Embryonic facial prominence (tissue), 1 donor: ENCODE measurements at regions not wholly inside any gene's neighbourhood (a gene's known extent, or its start where the extent isn't known, plus 50 kb on each side); places are given as distances from the start of the nearest gene placed in this dataset.

Experiments used
- DNase-seq: peaks from one replicate; pipeline ENCODE4 v3.0.0-alpha.2; 2016; ENCODE audit errors: extremely low spot score

DNA sequence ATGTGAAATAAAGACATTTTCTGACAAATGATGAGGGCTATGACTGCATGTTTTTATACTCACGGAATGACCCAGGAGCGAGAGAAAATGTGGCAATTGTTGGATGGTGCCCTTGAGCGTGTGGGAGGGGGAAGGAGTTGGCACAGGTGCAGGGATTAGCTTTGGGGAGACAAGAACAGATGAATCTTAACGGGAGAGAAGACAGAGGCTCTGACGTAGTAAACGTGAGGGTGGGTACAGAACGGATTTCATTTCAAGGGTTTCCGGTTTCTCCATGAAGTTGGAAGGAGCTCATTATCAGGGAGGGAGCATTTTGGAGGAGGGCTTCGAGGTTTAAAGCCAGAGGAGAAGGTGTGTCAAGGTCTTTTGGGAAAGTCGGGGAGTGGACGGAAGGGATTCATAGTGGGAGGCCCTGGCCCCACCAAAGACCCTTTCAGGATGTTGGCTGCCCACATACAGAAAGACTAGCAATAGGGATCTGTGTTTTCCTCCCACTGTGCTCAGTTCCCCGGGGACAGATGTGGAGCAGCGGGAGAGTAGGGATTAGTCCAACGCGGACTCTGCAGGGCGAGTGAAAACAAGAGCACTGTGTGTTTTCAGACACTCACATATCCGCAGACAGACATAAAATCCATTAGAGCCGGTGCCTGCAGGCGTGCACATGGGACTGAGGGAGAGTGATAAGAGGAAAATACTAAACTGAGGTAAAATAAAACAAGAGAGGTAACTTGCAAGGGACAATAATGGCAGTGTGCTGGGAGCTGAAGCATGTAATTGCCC is 584.1 kb downstream of the AJAP1 start:
- no peak for DNase-seq

DNA sequence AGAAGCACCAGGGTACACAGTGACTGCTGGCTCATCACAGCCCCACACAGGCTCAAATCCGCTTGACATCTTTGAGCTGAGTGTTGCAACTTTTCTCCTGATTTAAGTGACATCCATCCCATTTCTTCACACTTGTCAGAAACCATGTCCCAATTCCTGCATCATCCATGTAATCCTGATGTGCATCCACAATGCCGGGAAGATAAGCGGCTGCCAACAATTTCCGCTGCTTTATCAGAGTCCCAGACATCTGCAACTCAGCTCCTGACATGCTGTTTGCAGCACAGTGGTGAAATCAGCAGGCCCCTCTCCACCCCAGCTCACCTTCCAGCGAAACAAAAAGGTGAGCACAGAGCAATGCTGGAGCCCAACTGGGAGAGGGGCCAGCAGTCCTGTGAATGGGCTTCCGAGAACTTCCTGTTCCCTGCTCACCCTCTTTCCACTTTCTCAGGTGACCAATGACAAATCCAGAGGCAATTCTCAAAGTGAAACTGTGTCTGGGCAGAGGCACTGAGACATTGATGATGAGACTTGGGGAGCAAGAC is 581.0 kb downstream of the AJAP1 start:
- no peak for DNase-seq

DNA sequence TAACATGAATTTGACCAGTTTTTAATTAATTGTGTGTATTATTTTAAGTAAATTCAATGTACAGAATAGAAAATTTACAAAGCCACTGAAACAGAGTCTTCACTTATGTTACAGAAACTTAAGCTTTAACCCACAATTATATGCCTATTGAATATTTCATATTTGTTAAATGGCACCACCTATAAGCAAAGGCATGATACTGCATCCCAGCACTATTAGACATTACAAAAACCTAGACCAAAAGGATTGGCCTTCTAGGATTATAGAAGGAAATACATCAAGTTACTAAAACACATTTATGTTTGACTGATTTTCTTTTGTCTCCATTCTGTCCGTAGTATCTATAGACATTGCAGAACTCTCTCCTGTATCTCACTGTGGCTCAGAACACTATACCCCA is 578.1 kb downstream of the AJAP1 start:
- no peak for DNase-seq

DNA sequence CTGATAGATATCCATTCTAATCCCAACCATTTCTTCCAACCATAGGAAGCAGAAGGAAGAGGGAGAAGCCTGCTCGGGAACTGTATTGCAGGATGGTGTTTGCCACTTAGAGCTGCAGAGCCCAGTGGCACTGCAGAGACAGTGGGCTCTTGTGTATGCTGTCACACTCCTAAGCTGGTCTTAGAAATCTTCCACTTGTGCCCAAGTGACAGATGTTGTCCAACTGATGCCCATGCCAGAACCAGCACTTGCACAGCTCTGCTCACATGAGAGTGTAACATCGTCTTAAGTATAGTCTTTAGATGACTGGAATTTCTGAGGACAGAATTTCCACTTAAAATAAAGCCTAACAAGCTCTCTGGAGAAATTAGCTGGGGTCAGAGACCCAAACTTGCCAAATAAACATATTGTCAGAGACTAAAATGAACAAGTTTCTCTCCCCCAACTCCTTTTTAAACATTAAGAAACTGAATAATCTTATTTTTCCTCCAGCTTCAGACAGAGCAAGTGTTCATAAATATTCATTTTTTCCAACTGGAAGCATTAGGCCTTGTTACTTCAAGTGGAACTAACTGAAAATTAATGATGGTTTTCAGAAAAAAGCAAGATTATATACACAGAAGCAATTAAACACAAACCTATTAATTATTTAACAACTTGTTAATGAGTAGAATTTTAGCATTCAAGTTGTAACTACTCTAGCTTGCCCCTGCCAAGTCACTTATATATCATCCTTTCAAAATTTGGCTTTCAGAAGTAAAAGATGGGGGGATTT is 577.3 kb downstream of the AJAP1 start:
- DNase-seq: no peak

DNA sequence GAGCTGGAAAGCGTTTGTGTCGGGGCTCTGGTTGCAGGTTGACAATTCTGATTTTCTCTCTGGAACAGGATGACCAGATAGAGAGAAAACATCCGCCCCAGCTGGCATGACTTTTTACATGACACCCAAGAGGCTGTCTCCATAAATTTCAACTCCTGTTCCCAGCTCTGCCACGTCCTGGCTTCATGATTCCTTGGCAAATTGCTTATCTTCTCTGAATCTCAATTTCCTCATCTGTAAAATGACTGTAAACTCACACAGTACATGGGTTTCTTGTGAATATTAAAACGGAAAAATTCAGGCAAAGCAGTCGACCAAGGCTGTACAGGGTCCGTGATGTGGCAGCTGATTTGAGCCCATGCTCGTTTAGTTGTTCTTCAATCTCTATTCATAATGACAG is 572.7 kb downstream of the AJAP1 start:
- DNase-seq: no peak

DNA sequence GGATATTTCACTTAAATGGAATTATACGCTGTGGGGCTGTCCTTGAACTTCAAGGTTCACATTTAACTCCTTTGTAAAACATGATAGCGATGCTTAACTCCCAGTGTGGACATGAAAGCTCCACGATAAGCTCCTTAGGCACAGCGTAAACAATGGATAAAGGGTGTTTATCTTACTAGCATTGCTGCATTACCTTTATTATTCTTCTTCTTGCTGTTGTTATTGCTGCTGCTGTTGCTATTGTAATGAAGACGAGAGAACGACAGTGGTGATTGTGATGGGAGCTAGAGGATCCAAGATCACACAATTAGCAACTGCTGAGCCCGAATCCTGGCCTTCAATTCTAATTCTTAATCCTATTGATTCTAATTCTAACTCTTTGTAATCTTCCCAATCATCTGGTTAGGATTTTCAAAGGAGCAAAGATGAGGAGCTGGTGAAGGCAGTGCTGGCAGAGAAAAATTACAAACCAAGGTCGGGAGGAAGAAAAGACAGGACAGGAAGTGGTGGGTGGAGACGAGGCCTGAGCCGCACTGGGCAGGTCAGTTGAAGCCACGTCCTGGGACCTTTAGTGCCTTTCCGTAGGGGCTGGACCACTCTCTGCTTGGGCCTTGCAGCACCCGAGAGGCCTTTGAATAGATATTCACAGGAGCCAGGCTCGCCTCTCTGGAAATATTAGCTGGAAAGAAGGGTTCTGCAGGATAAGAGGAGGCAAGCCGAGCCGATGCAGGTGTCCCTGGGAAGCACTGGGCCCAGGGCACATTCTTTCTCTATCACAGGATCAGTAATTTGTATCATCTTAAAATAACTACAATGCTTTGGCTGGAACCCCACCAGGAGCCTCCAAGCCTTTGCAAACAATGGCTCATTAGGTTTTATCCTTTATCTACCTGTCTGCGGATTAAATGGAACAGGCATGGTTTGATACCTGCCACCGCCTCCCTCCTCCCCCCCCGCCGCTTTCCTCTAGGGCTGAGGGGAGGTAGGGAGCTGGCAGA is 571.6 kb downstream of the AJAP1 start:
- no peak for DNase-seq

DNA sequence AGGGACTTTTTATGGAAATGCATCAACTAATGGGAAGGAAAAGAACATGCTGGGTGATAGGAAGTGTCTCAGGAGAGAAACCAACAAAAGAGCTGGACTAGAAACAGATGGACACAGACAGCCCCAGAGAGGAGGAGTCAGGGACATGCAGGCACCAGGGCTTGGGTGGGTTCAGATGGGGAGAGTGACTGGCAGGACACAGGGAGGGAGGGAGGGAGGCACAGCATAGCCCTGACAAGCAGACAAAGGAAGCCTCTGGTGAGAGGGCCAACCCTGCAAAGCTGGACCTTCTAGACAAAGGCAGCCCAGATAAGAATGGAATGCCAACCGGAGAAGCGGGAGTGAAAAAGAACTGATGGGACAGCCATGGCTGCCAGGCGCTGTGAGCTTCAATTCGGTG is 568.8 kb downstream of the AJAP1 start:
- no peak for DNase-seq

DNA sequence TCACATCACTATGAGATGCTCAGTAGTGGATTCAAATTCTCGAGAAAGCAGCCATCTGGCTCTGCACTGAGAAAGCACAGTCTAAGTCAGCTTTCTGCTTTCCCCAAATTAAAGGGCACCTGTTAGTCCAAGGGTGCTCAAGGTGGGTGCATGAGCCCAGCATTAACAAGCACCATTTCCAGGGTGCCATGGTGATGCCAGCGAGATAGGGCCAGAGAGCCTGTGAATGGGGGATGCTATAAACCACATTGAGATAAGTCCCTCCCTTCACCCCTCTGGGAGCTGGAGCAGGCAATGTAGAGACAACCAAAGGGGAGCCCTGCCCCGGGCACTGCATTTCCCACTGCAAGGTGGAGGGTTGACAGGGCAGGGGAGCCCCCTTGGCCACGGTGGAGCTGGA is 568.2 kb downstream of the AJAP1 start:
- no peak for DNase-seq

DNA sequence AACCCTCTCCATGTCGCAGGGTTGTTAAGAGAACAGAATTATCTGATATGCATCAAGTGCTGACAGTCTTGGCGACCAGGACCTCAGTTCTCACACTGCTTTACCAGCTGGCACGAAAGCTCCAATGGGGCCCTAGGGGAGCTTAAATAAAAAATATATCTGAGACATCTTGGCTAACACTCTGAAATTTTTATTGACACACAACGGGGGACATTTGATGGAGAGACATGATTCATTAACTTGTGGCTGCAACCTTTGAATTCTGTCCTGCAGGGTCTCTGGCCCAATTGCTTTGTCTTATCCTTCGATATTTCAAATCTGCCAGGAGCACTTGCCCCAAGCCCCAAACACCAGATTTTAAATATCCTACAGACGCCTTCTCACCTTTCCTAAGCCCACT is 567.0 kb downstream of the AJAP1 start:
- no peak for DNase-seq

DNA sequence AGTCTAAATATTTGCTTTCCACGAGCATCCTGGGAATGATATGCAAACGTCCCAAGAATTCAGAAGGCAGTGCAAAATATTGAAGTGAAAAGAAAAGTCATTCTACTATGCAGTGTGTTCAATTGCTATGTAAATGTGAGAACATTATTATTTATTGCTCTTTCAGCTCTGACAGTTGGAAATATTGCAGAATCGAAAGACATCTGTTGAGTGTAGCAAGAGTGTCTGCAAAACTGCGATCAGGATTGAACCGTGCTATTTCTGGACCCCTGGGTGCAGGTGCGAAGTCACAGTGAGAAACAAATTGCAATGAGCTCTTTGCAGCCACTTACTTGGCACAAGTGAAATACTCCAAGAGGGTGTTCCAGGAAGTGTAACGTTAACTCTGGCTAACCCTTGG is 566.4 kb downstream of the AJAP1 start:
- DNase-seq: no peak

DNA sequence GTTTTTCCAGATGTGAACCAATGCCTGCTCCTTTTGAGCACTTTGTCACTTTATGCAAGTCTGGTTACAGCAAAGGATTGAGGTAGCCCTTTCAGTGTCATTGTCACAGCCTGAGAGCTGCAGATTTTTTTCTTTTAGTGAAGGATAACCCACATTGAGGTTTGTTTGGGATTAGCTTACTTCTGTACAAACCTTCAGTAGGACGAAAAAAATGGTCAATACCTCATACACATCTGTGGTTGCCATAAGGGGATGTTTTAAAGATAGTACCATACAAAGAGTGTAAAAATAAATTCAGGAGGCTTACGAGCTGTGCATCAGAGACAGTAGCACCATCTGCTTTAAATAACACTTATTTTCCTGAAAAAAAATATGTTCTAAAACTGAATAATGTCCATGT is 566.0 kb downstream of the AJAP1 start:
- no peak for DNase-seq

DNA sequence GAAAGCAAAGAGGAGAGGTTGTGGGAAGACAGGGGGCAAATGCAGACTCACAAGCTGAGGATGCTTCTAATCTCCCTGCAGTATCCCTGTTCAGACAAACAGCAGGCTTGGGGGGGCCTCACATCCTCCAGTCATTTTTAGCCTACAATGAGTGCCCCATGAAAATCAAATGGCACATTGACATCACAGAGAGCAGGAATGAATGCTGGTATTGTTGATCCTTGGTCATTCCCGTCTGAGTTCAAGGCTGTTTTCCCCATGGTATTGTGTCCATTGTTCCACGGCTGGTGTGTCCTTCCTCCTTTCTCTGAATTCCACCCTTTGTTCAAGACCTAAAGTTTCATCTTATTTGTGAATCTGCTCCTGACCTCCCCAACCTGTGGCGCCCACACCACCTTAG is 545.6 kb downstream of the AJAP1 start:
- no peak for DNase-seq

DNA sequence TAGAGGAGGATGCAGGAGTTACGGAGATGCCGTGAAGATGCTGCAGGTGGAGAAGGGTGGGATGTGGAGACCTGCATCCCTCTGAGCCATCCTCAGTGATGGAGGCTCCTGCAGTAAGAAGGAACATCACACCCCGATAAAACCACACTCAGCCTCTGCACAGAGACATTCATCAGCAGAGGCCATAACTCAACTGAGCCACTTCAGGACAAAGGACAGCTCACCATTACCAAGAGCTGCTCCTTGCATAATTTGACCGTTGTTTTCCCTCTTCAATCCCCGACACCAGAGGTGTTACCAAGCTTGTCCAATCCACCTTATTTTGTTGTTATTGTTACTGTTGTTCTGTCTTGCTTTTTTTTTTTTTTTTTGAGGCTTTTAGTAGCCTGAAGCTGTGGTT is 543.9 kb downstream of the AJAP1 start:
- no peak for DNase-seq

DNA sequence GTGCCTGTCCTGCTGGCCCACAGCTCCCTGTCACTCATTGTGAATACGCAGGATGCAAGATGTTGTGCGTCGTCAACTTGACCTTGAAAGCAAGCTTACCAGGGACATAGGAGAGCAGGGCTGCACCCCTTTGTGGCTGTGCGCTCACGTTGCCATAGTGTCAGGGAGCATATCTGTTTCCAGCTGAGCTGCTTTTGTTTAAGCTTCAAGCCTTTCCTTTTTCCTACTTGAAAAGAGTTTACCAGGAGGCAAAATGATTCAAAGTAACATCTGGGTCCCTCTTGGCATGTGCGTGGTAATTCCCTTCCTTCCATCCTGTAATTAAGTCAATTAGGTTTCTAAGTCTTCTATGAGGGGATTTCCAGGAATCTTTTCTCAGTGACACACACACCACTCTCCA is 537.1 kb downstream of the AJAP1 start:
- DNase-seq: no peak

DNA sequence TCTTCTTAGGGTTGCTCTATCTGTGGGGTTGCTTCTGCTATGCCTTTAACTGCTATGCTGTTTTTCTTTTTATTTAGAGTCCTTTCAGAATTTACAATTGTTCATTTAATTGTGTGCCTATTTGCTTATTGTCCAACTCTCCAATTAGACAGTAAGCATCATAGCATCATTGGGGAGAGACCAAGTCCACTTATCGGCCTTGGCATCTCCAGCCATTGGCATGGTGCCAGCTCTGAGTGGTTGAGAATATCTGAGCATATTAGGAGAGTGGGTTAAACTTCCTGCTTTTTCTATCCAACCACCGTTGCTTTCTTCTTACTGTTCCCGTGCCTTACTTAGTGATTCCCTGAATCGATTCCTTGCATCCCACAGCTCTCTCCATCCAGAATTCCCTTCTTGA is 535.0 kb downstream of the AJAP1 start:
- no peak for DNase-seq

DNA sequence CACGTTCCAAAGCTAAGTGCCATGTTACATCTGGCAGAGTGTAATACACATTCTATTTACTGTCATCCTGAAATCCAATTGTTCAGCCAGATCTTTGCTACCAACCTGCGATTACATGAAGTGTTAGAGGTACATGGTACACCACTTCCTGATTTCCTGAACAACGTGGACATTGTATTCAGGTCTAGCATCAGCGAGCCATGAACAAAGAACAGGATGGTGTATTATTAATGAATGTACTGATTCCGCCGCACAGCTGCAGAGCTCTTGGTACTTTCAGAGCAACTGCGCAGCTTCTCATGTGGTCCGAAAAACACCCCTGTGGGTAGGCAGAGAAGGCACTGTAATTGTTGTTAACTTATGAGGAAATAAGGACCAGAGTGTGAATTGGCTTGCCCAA is 511.4 kb downstream of the AJAP1 start:
- DNase-seq: no peak

DNA sequence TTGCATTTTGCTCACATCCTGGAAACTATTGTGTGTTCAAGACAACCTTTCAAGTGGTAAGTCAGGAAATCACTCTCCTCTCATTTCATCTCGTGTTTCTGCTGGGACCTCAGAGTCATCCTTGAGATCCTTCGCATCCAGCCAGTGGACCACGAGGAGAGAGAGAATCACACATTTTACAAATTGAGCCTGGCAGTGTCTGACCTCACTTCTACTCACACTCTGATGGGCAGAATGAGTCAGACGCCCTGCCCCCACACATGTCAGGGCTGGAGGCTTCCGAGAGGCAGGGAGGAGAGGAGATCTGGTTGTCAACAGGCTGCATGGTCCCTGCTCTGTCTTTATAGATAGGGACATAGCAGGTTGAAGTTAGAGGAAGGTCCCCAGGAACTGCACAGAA is 509.7 kb downstream of the AJAP1 start:
- DNase-seq: no peak

DNA sequence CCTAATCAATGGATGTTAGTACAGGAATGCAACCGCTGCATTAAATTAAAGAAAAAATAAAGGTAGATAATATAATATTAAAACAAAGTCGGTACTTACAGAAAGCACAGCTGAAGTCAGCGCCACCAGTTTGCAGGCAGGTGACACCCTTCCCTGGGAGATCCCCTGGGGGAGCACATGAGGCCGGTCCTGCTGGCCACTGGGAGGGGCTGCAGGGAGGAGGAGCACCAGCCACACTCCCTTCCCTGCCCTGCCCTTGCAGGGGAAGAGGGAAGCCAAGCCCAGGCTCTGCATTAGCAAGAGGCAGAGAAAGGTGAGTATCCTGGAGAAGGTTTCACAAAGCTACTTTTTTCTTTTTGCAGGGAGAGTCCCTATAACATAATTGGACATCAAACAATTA is 507.0 kb downstream of the AJAP1 start:
- no peak for DNase-seq

DNA sequence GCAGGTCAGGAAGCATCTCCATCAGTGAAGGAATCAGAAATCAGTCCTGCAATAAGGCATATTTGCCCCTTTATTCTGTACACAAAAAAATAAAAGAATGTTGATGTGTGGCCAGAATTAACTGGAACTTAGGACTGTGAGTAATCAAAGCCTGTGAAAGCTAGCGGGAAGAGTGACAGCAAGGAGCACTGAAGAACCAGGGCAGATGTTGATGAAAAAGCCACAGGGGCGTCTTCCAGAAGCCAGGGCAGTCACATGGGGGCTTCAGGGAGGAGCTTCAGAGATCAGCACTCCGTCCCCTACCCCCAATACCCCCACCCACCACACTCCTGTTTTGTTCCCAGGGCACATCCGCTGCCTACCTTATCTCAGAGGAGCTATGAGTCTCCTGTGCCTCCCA is 502.8 kb downstream of the AJAP1 start:
- no peak for DNase-seq

DNA sequence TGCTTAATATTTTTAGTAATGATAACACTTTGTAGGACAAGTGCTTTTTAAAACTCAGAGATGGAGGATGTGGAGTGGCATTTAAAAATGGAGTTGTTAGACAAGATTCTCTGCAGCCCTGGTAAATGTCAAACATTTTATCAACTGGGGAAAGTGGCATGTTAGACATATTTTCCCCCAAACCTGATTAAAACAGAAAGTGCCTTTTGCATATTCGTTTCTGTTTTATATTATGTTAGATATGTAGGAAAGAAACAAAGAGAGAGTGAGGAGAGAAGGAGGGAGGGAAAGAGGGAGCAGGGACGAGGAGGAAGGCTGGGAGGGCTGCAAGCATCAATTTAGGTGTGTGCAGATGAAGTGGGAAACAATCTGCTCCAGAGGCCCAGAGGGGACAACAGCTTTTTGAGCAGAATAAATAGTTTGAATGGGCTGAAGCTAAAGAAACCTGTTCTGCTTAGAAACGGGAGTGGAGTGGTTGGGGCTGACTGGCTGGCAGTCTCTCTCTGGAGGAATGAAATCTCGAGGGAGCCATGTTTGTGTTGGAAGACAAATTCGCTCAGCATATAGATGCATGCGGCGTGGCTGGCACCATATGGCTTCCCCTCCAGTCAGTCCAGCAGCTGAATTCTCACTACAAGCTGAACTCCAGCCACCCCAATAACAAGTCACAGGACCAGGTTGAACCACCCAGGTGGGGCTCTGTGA is 502.2 kb downstream of the AJAP1 start:
- no peak for DNase-seq

DNA sequence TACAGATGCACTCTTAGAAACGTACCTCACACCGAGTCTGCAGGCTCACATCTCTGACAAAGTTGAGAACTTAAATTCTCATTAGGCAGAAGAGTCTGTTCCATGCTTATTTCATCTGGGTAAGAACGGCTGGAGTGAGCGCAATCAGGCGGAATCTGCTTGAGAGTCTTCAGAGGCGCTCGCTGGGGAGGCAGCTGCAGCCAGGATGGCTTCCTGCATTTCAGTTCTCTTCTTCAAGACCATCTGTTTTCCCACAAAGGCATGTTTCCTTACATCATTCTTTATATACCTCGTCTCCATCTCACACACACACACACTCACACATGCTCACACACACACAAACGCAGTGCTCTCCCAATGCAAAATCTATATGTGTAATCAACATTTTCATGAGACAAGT is 497.1 kb downstream of the AJAP1 start:
- no peak for DNase-seq
